H1 (cell line): ENCODE measurements at regions not wholly inside any gene's neighbourhood (a gene's known extent, or its start where the extent isn't known, plus 50 kb on each side); places are given as distances from the start of the nearest gene placed in this dataset.

ENCODE experiments used
- CTCF ChIA-PET: fragments of 300-600 bp; sonication (Branson Sonifier 250); formaldehyde crosslinking; loops from one replicate; lab custom pipeline; 2021; ENCODE audit not compliant: partially characterized antibody; lab: Charles Lee
- POLR2A ChIA-PET: fragments of 300-600 bp; sonication (Branson Sonifier 250); formaldehyde crosslinking; loops from one replicate; lab custom pipeline; 2021; ENCODE audit warnings: inconsistent platforms; ENCODE audit not compliant: partially characterized antibody; lab: Charles Lee
- DNase-seq, 2 experiments: peaks; one replicate each; pipeline versions ENCODE4 v3.0.0 to v3.0.0-alpha.2; 2010 to 2022; ENCODE audit warnings: low spot score in 2 of 2, low read depth in 1 of 2, mixed read lengths in 1 of 2
- FAIRE-seq: peaks from 2 replicates; lab custom pipeline; 2011; peaks lifted over from hg19 to GRCh38; lab: Jason Lieb, UNC
- H2AFZ ChIP-seq: 2 replicates; pipeline ENCODE4 v1.8.1; 2012; ENCODE audit warnings: low read length, inconsistent platforms
- H2AK5ac ChIP-seq: 2 replicates; pipeline ENCODE4 v1.6.1; 2013; ENCODE audit warnings: low read depth, low read length
- H2BK120ac ChIP-seq: replicated peaks from 2 replicates; pipeline ENCODE3; 2013; ENCODE audit warnings: low read depth, low read length, inconsistent platforms
- H2BK12ac ChIP-seq: 2 replicates; pipeline ENCODE4 v1.6.1; 2013; ENCODE audit warnings: low read depth, low read length
- H2BK15ac ChIP-seq: 2 replicates; pipeline ENCODE4 v1.6.1; 2013; ENCODE audit warnings: low read length
- H2BK20ac ChIP-seq: 2 replicates; pipeline ENCODE4 v1.6.1; 2013; ENCODE audit warnings: low read length
- H2BK5ac ChIP-seq: 2 replicates; pipeline ENCODE4 v1.6.1; 2013; ENCODE audit warnings: low read depth, low read length
- H3K14ac ChIP-seq: 2 replicates; pipeline ENCODE4 v1.6.1; 2013; ENCODE audit warnings: inconsistent platforms; ENCODE audit not compliant: insufficient read length
- H3K18ac ChIP-seq: 2 replicates; pipeline ENCODE4 v1.6.1; 2013; ENCODE audit warnings: low read length; ENCODE audit errors: extremely low read depth
- H3K23ac ChIP-seq: 2 replicates; pipeline ENCODE4 v1.6.1; 2013; ENCODE audit warnings: inconsistent platforms; ENCODE audit not compliant: insufficient read length
- H3K23me2 ChIP-seq: 2 replicates; pipeline ENCODE4 v1.6.1; 2013; ENCODE audit warnings: low read depth, low read length
- H3K27ac ChIP-seq: 2 replicates; pipeline ENCODE4 v1.6.1; 2011; ENCODE audit warnings: low read depth, low read length, inconsistent platforms
- H3K27me3 ChIP-seq, 4 experiments: replicated peaks in 1 of 4; 1 replicate in 1 of 4; 2 replicates in 3 of 4; pipeline versions ENCODE4 v1.6.1 to v1.8.1; 2011 to 2013; ENCODE audit warnings: low read length in 3 of 4, mild to moderate bottlenecking in 3 of 4, inconsistent platforms in 2 of 4, mixed read lengths in 2 of 4, moderate library complexity in 1 of 4; ENCODE audit not compliant: control insufficient read depth in 3 of 4, insufficient read depth in 3 of 4; ENCODE audit errors: extremely low read depth in 1 of 4
- H3K36me3 ChIP-seq, 4 experiments: 2 replicates each; pipeline versions ENCODE4 v1.6.1 to v1.8.1; 2011 to 2013; ENCODE audit warnings: mild to moderate bottlenecking in 4 of 4, low read length in 3 of 4, moderate library complexity in 2 of 4, control low read depth in 1 of 4, inconsistent platforms in 1 of 4; ENCODE audit not compliant: insufficient read depth in 4 of 4, control insufficient read depth in 2 of 4
- H3K4ac ChIP-seq: replicated peaks from 2 replicates; pipeline ENCODE3; 2013; ENCODE audit warnings: low read length, low read depth, mixed read lengths, inconsistent platforms; ENCODE audit not compliant: insufficient read length
- H3K4me1 ChIP-seq, 4 experiments: replicated peaks in 1 of 4; 1 replicate in 1 of 4; 2 replicates in 3 of 4; pipeline versions ENCODE4 v1.6.1 to v1.8.1; 2011 to 2013; ENCODE audit warnings: low read length in 3 of 4, inconsistent platforms in 2 of 4, mixed read lengths in 1 of 4; ENCODE audit not compliant: insufficient read depth in 4 of 4, control insufficient read depth in 3 of 4
- H3K4me2 ChIP-seq, 2 experiments: 2 replicates each; pipeline versions ENCODE4 v1.6.1 to v1.8.1; 2011 to 2013; ENCODE audit warnings: low read depth in 2 of 2, low read length in 2 of 2, control low read depth in 1 of 2, inconsistent platforms in 1 of 2, mild to moderate bottlenecking in 1 of 2; ENCODE audit not compliant: insufficient read depth in 1 of 2
- H3K4me3 ChIP-seq, 4 experiments: fragments of 200-600, 300-600 bp in 1 of 4; sonication (generic), shearing (Covaris generic), sonication (Bioruptor Twin) in 1 of 4; 2 replicates each; pipeline versions ENCODE4 v1.5.1 to v1.8.1; 2011 to 2016; ENCODE audit warnings: low read length in 4 of 4, low read depth in 3 of 4, control low read depth in 2 of 4, inconsistent platforms in 2 of 4, mild to moderate bottlenecking in 2 of 4, mixed read lengths in 1 of 4, moderate library complexity in 1 of 4; ENCODE audit not compliant: insufficient read depth in 2 of 4; ENCODE audit errors: extremely low read depth in 1 of 4
- H3K56ac ChIP-seq: replicated peaks from 2 replicates; pipeline ENCODE3; 2013; ENCODE audit warnings: low read depth, mild to moderate bottlenecking, mixed read lengths, low read length, inconsistent platforms; ENCODE audit not compliant: insufficient read length
- H3K79me1 ChIP-seq: 2 replicates; pipeline ENCODE4 v1.6.1; 2013; ENCODE audit warnings: low read depth, low read length, control low read depth
- H3K79me2 ChIP-seq, 2 experiments: 2 replicates each; pipeline versions ENCODE4 v1.6.1 to v1.8.1; 2012 to 2013; ENCODE audit warnings: low read length in 2 of 2, mild to moderate bottlenecking in 2 of 2, inconsistent platforms in 1 of 2; ENCODE audit not compliant: insufficient read depth in 2 of 2, control insufficient read depth in 1 of 2
- H3K9ac ChIP-seq, 4 experiments: replicated peaks in 1 of 4; 1 replicate in 1 of 4; 2 replicates in 3 of 4; pipeline versions ENCODE4 v1.6.1 to v1.8.1; 2011 to 2013; ENCODE audit warnings: low read depth in 3 of 4, low read length in 3 of 4, control low read depth in 2 of 4, mild to moderate bottlenecking in 2 of 4, moderate library complexity in 2 of 4, inconsistent platforms in 1 of 4; ENCODE audit errors: extremely low read depth in 1 of 4
- H3K9me3 ChIP-seq, 2 experiments: 2 replicates each; pipeline versions ENCODE4 v1.6.1 to v1.8.1; 2012 to 2013; ENCODE audit warnings: mild to moderate bottlenecking in 2 of 2, moderate library complexity in 2 of 2, control low read depth in 1 of 2, inconsistent platforms in 1 of 2, low read depth in 1 of 2, low read length in 1 of 2, mixed read lengths in 1 of 2; ENCODE audit not compliant: insufficient read depth in 2 of 2
- H4K20me1 ChIP-seq, 2 experiments: replicated peaks in 1 of 2; 2 replicates each; pipeline versions ENCODE3 to v1.8.1; 2011 to 2013; ENCODE audit warnings: inconsistent platforms in 2 of 2, low read length in 2 of 2, mild to moderate bottlenecking in 1 of 2; ENCODE audit not compliant: insufficient read depth in 2 of 2, control insufficient read depth in 1 of 2
- H4K5ac ChIP-seq: 2 replicates; pipeline ENCODE4 v1.6.1; 2013; ENCODE audit warnings: low read length, low read depth, mixed read lengths, inconsistent platforms; ENCODE audit not compliant: insufficient read length
- H4K8ac ChIP-seq: 2 replicates; pipeline ENCODE4 v1.8.0; 2013; ENCODE audit warnings: mild to moderate bottlenecking, moderate library complexity, low read length, inconsistent platforms; ENCODE audit not compliant: insufficient read depth; ENCODE audit errors: extremely low read depth
- H4K91ac ChIP-seq: replicated peaks from 2 replicates; pipeline ENCODE3; 2013; ENCODE audit warnings: low read length, mixed read lengths, inconsistent platforms; ENCODE audit not compliant: insufficient read length
- BACH1 ChIP-seq: IDR thresholded peaks from 2 replicates; pipeline ENCODE4 v1.6.1; 2012; ENCODE audit warnings: low read length, improper control_type of control experiment
- MAFK ChIP-seq: IDR thresholded peaks from 2 replicates; pipeline ENCODE4 v1.6.1; 2012; ENCODE audit warnings: low read depth, mild to moderate bottlenecking, improper control_type of control experiment, low read length
- NRF1 ChIP-seq: IDR thresholded peaks from 2 replicates; pipeline ENCODE4 v1.6.1; 2011; ENCODE audit warnings: mild to moderate bottlenecking, low read depth, low read length, improper control_type of control experiment
- WGBS, 2 experiments: shearing (Covaris generic) in 1 of 2; methylation state at CpG; one replicate each; pipeline versions ENCODE4 v1.1.6 to v1.1.7; 2013 to 2015; ENCODE audit warnings: low lambda C conversion rate in 2 of 2, mixed read lengths in 2 of 2, inconsistent platforms in 1 of 2, low coverage in 1 of 2, missing lambda C conversion rate in 1 of 2; ENCODE audit not compliant: insufficient replicate concordance in 2 of 2, insufficient coverage in 1 of 2, insufficient read length in 1 of 2; ENCODE audit errors: extremely low coverage in 1 of 2, missing lambda C conversion rate in 1 of 2; 5-methylcytosine and 5-hydroxymethylcytosine counted together

- Histone ChIP-seq H3K18ac (no peak overlapping the region), H2BK15ac (no peak overlapping the region), H3K4me2 (no peak overlapping the region), H3K9ac (no peak overlapping the region), H4K5ac (no peak overlapping the region), H3K23me2 (no peaks in the 10 kb centered on the region; the same call in 1 of the 2 replicates), H3K4me1 (no peaks in the 10 kb centered on the region), H2AK5ac (no peak overlapping the region), H4K91ac (no peak overlapping the region), H3K27ac (no peak overlapping the region), H3K9me3 (peaks cover 0 to 5% of the 10 kb centered on the region in 2 experiments; a peak in 2 of 4 replicates), H2BK20ac (no peak overlapping the region), H3K36me3 (no peaks in the 10 kb centered on the region), H2BK12ac (no peak overlapping the region), H3K4me3 (no peak overlapping the region), H3K4ac (no peak overlapping the region), H3K79me1 (no peaks in the 10 kb centered on the region), H3K79me2 (no peaks in the 10 kb centered on the region), H3K23ac (no peak overlapping the region), H4K8ac (no peak overlapping the region), H2BK5ac (no peak overlapping the region), H3K27me3 (peaks cover 0 to 1% (median 0%) of the 10 kb centered on the region in 4 experiments; a peak in 1 of 7 replicates), H3K56ac (no peak overlapping the region), H3K14ac (no peak overlapping the region), H4K20me1 (no peaks in the 10 kb centered on the region), H2BK120ac (no peak overlapping the region), H2AFZ (no peak overlapping the region)
- FAIRE-seq (no peak), DNase-seq (no peak)
- ChIA-PET CTCF (interaction anchor here (0.6 kb wide), 1 partner anchor 380 kb away, joined by 3 read pairs; no protein-coding TSS in a partner anchor), POLR2A (no interaction called here)
- TF ChIP-seq NRF1 (no peak), BACH1 (peak; percentile 55; the same call in 1 of the 2 replicates), MAFK (peak; percentile 20; the same call in 1 of the 2 replicates)
- 95% methylated on average over 2 of the region's 2 CpGs; no CpG with 5 or more reads in 1 of the 2 experiments for WGBS, 2 experiments
These were observed 161.8 kb downstream of the EDEM1 start for GRCh38 chr3:5349343-5349742.
